H1 (cell line): ENCODE measurements at regions not wholly inside any gene's neighbourhood (a gene's known extent, or its start where the extent isn't known, plus 50 kb on each side); places are given as distances from the start of the nearest gene placed in this dataset.
A peak's percentile ranks its signal among the peaks of the same experiment; 100 is the strongest.

Experiments used
- CTCF ChIA-PET: fragments of 300-600 bp; sonication (Branson Sonifier 250); formaldehyde crosslinking; loops from one replicate; lab custom pipeline; 2021; ENCODE audit not compliant: partially characterized antibody; lab: Charles Lee
- POLR2A ChIA-PET: fragments of 300-600 bp; sonication (Branson Sonifier 250); formaldehyde crosslinking; loops from one replicate; lab custom pipeline; 2021; ENCODE audit warnings: inconsistent platforms; ENCODE audit not compliant: partially characterized antibody; lab: Charles Lee
- DNase-seq, 2 experiments: peaks; one replicate each; pipeline versions ENCODE4 v3.0.0 to v3.0.0-alpha.2; 2010 to 2022; ENCODE audit warnings: low spot score in 2 of 2, low read depth in 1 of 2, mixed read lengths in 1 of 2
- FAIRE-seq: peaks from 2 replicates; lab custom pipeline; 2011; peaks lifted over from hg19 to GRCh38; lab: Jason Lieb, UNC
- H2AFZ ChIP-seq: 2 replicates; pipeline ENCODE4 v1.8.1; 2012; ENCODE audit warnings: low read length, inconsistent platforms
- H2AK5ac ChIP-seq: 2 replicates; pipeline ENCODE4 v1.6.1; 2013; ENCODE audit warnings: low read depth, low read length
- H2BK120ac ChIP-seq: replicated peaks from 2 replicates; pipeline ENCODE3; 2013; ENCODE audit warnings: low read depth, low read length, inconsistent platforms
- H2BK12ac ChIP-seq: 2 replicates; pipeline ENCODE4 v1.6.1; 2013; ENCODE audit warnings: low read depth, low read length
- H2BK15ac ChIP-seq: 2 replicates; pipeline ENCODE4 v1.6.1; 2013; ENCODE audit warnings: low read length
- H2BK20ac ChIP-seq: 2 replicates; pipeline ENCODE4 v1.6.1; 2013; ENCODE audit warnings: low read length
- H2BK5ac ChIP-seq: 2 replicates; pipeline ENCODE4 v1.6.1; 2013; ENCODE audit warnings: low read depth, low read length
- H3K14ac ChIP-seq: 2 replicates; pipeline ENCODE4 v1.6.1; 2013; ENCODE audit warnings: inconsistent platforms; ENCODE audit not compliant: insufficient read length
- H3K18ac ChIP-seq: 2 replicates; pipeline ENCODE4 v1.6.1; 2013; ENCODE audit warnings: low read length; ENCODE audit errors: extremely low read depth
- H3K23ac ChIP-seq: 2 replicates; pipeline ENCODE4 v1.6.1; 2013; ENCODE audit warnings: inconsistent platforms; ENCODE audit not compliant: insufficient read length
- H3K23me2 ChIP-seq: 2 replicates; pipeline ENCODE4 v1.6.1; 2013; ENCODE audit warnings: low read depth, low read length
- H3K27ac ChIP-seq: 2 replicates; pipeline ENCODE4 v1.6.1; 2011; ENCODE audit warnings: low read depth, low read length, inconsistent platforms
- H3K27me3 ChIP-seq, 4 experiments: replicated peaks in 1 of 4; 1 replicate in 1 of 4; 2 replicates in 3 of 4; pipeline versions ENCODE4 v1.6.1 to v1.8.1; 2011 to 2013; ENCODE audit warnings: low read length in 3 of 4, mild to moderate bottlenecking in 3 of 4, inconsistent platforms in 2 of 4, mixed read lengths in 2 of 4, moderate library complexity in 1 of 4; ENCODE audit not compliant: control insufficient read depth in 3 of 4, insufficient read depth in 3 of 4; ENCODE audit errors: extremely low read depth in 1 of 4
- H3K36me3 ChIP-seq, 4 experiments: 2 replicates each; pipeline versions ENCODE4 v1.6.1 to v1.8.1; 2011 to 2013; ENCODE audit warnings: mild to moderate bottlenecking in 4 of 4, low read length in 3 of 4, moderate library complexity in 2 of 4, control low read depth in 1 of 4, inconsistent platforms in 1 of 4; ENCODE audit not compliant: insufficient read depth in 4 of 4, control insufficient read depth in 2 of 4
- H3K4ac ChIP-seq: replicated peaks from 2 replicates; pipeline ENCODE3; 2013; ENCODE audit warnings: low read length, low read depth, mixed read lengths, inconsistent platforms; ENCODE audit not compliant: insufficient read length
- H3K4me1 ChIP-seq, 4 experiments: replicated peaks in 1 of 4; 1 replicate in 1 of 4; 2 replicates in 3 of 4; pipeline versions ENCODE4 v1.6.1 to v1.8.1; 2011 to 2013; ENCODE audit warnings: low read length in 3 of 4, inconsistent platforms in 2 of 4, mixed read lengths in 1 of 4; ENCODE audit not compliant: insufficient read depth in 4 of 4, control insufficient read depth in 3 of 4
- H3K4me2 ChIP-seq, 2 experiments: 2 replicates each; pipeline versions ENCODE4 v1.6.1 to v1.8.1; 2011 to 2013; ENCODE audit warnings: low read depth in 2 of 2, low read length in 2 of 2, control low read depth in 1 of 2, inconsistent platforms in 1 of 2, mild to moderate bottlenecking in 1 of 2; ENCODE audit not compliant: insufficient read depth in 1 of 2
- H3K4me3 ChIP-seq, 4 experiments: fragments of 200-600, 300-600 bp in 1 of 4; sonication (generic), shearing (Covaris generic), sonication (Bioruptor Twin) in 1 of 4; 2 replicates each; pipeline versions ENCODE4 v1.5.1 to v1.8.1; 2011 to 2016; ENCODE audit warnings: low read length in 4 of 4, low read depth in 3 of 4, control low read depth in 2 of 4, inconsistent platforms in 2 of 4, mild to moderate bottlenecking in 2 of 4, mixed read lengths in 1 of 4, moderate library complexity in 1 of 4; ENCODE audit not compliant: insufficient read depth in 2 of 4; ENCODE audit errors: extremely low read depth in 1 of 4
- H3K56ac ChIP-seq: replicated peaks from 2 replicates; pipeline ENCODE3; 2013; ENCODE audit warnings: low read depth, mild to moderate bottlenecking, mixed read lengths, low read length, inconsistent platforms; ENCODE audit not compliant: insufficient read length
- H3K79me1 ChIP-seq: 2 replicates; pipeline ENCODE4 v1.6.1; 2013; ENCODE audit warnings: low read depth, low read length, control low read depth
- H3K79me2 ChIP-seq, 2 experiments: 2 replicates each; pipeline versions ENCODE4 v1.6.1 to v1.8.1; 2012 to 2013; ENCODE audit warnings: low read length in 2 of 2, mild to moderate bottlenecking in 2 of 2, inconsistent platforms in 1 of 2; ENCODE audit not compliant: insufficient read depth in 2 of 2, control insufficient read depth in 1 of 2
- H3K9ac ChIP-seq, 4 experiments: replicated peaks in 1 of 4; 1 replicate in 1 of 4; 2 replicates in 3 of 4; pipeline versions ENCODE4 v1.6.1 to v1.8.1; 2011 to 2013; ENCODE audit warnings: low read depth in 3 of 4, low read length in 3 of 4, control low read depth in 2 of 4, mild to moderate bottlenecking in 2 of 4, moderate library complexity in 2 of 4, inconsistent platforms in 1 of 4; ENCODE audit errors: extremely low read depth in 1 of 4
- H3K9me3 ChIP-seq, 2 experiments: 2 replicates each; pipeline versions ENCODE4 v1.6.1 to v1.8.1; 2012 to 2013; ENCODE audit warnings: mild to moderate bottlenecking in 2 of 2, moderate library complexity in 2 of 2, control low read depth in 1 of 2, inconsistent platforms in 1 of 2, low read depth in 1 of 2, low read length in 1 of 2, mixed read lengths in 1 of 2; ENCODE audit not compliant: insufficient read depth in 2 of 2
- H4K20me1 ChIP-seq, 2 experiments: replicated peaks in 1 of 2; 2 replicates each; pipeline versions ENCODE3 to v1.8.1; 2011 to 2013; ENCODE audit warnings: inconsistent platforms in 2 of 2, low read length in 2 of 2, mild to moderate bottlenecking in 1 of 2; ENCODE audit not compliant: insufficient read depth in 2 of 2, control insufficient read depth in 1 of 2
- H4K5ac ChIP-seq: 2 replicates; pipeline ENCODE4 v1.6.1; 2013; ENCODE audit warnings: low read length, low read depth, mixed read lengths, inconsistent platforms; ENCODE audit not compliant: insufficient read length
- H4K8ac ChIP-seq: 2 replicates; pipeline ENCODE4 v1.8.0; 2013; ENCODE audit warnings: mild to moderate bottlenecking, moderate library complexity, low read length, inconsistent platforms; ENCODE audit not compliant: insufficient read depth; ENCODE audit errors: extremely low read depth
- H4K91ac ChIP-seq: replicated peaks from 2 replicates; pipeline ENCODE3; 2013; ENCODE audit warnings: low read length, mixed read lengths, inconsistent platforms; ENCODE audit not compliant: insufficient read length
- CBX5 ChIP-seq: fragments of 300-800, 300-1000 bp; sonication (generic); IDR thresholded peaks from 2 replicates; pipeline ENCODE4 v1.7.1; 2016; ENCODE audit warnings: antibody characterized with exemption, low read length, low read depth
- JUND ChIP-seq: IDR thresholded peaks from 2 replicates; pipeline ENCODE4 v1.6.1; 2011; ENCODE audit warnings: mild to moderate bottlenecking, improper control_type of control experiment, low read length
- KDM4A ChIP-seq: IDR thresholded peaks from one replicate; pipeline ENCODE4 v1.7.1; 2012; ENCODE audit warnings: low read depth, mild to moderate bottlenecking, moderate library complexity, low read length, inconsistent platforms; ENCODE audit not compliant: severe bottlenecking
- POLR2AphosphoS5 ChIP-seq: IDR thresholded peaks from 2 replicates; pipeline ENCODE4 v1.6.1; 2011; ENCODE audit warnings: low read depth, low read length
- RAD21 ChIP-seq, 2 experiments: IDR thresholded peaks in 1 of 2; conservative IDR thresholded peaks in 1 of 2; 2 replicates each; pipeline ENCODE4 v1.6.1; 2011; ENCODE audit warnings: low read depth in 2 of 2, low read length in 2 of 2, improper control_type of control experiment in 1 of 2, inconsistent platforms in 1 of 2, mild to moderate bottlenecking in 1 of 2, moderate library complexity in 1 of 2
- RBBP5 ChIP-seq: IDR thresholded peaks from 2 replicates; pipeline ENCODE4 v1.7.1; 2012; ENCODE audit warnings: low read depth, mild to moderate bottlenecking, inconsistent platforms, low read length, moderate library complexity, borderline replicate concordance
- SIRT6 ChIP-seq: IDR thresholded peaks from one replicate; pipeline ENCODE4 v1.7.1; 2012; ENCODE audit warnings: low read length, inconsistent platforms
- TAF7 ChIP-seq: optimal IDR thresholded peaks from 2 replicates; pipeline ENCODE3; 2011; ENCODE audit warnings: low read depth, mild to moderate bottlenecking, inconsistent platforms, low read length, moderate library complexity, borderline replicate concordance
- WGBS, 2 experiments: shearing (Covaris generic) in 1 of 2; methylation state at CpG; one replicate each; pipeline versions ENCODE4 v1.1.6 to v1.1.7; 2013 to 2015; ENCODE audit warnings: low lambda C conversion rate in 2 of 2, mixed read lengths in 2 of 2, inconsistent platforms in 1 of 2, low coverage in 1 of 2, missing lambda C conversion rate in 1 of 2; ENCODE audit not compliant: insufficient replicate concordance in 2 of 2, insufficient coverage in 1 of 2, insufficient read length in 1 of 2; ENCODE audit errors: extremely low coverage in 1 of 2, missing lambda C conversion rate in 1 of 2; 5-methylcytosine and 5-hydroxymethylcytosine counted together
- TF ChIP-seq, protein P1 (sequence below): IDR thresholded peaks from 2 replicates; pipeline ENCODE4 v1.6.1; 2011; ENCODE audit warnings: low read depth, mild to moderate bottlenecking, low read length; ENCODE audit not compliant: insufficient read depth
- TF ChIP-seq, protein P2 (sequence below): IDR thresholded peaks from 2 replicates; pipeline ENCODE4 v1.6.1; 2012; ENCODE audit warnings: inconsistent platforms
- TF ChIP-seq, protein P3 (sequence below), 3 experiments: IDR thresholded peaks; 1 replicate in 2 of 3; 2 replicates in 1 of 3; pipeline versions ENCODE4 v1.5.1 to v1.6.1; 2011; ENCODE audit warnings: low read length in 3 of 3, mild to moderate bottlenecking in 3 of 3, inconsistent platforms in 2 of 3, low read depth in 1 of 3, moderate library complexity in 1 of 3; ENCODE audit not compliant: insufficient read depth in 1 of 3; ENCODE audit errors: control extremely low read depth in 1 of 3

DNA sequence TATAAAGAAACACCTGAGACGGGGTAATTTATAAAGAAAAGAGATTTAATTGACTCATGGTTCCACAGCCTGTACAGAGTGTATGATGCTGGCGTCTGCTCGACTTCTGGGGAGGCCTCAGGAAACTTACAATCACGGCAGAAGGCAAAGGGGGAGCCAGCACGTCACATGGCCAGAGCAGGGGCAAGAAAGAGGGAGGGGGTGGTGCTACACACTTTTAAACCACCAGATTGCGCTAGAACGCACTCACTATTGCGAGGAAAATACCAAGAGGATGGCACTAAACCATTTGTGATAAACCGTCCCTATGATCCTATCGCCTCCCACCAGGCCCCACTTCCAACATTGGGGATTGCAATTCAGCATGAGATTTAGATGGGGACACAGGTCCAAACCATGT, 79.7 kb upstream of the CARD18 start:
- Histone ChIP-seq H3K4ac (no peak overlapping the region), H3K27ac (no peak overlapping the region), H2BK12ac (no peak overlapping the region), H4K5ac (no peak overlapping the region), H3K36me3 (no peaks in the 10 kb centered on the region), H3K4me3 (no peak overlapping the region), H4K91ac (no peak overlapping the region), H2AFZ (no peak overlapping the region), H2BK20ac (no peak overlapping the region), H2AK5ac (no peak overlapping the region), H2BK15ac (no peak overlapping the region), H3K23ac (no peak overlapping the region), H3K4me1 (no peaks in the 10 kb centered on the region), H3K9me3 (peaks cover 0 to 2% of the 10 kb centered on the region in 2 experiments; a peak in 1 of 4 replicates), H3K79me1 (no peaks in the 10 kb centered on the region), H3K27me3 (no peaks in the 10 kb centered on the region), H4K20me1 (no peaks in the 10 kb centered on the region), H3K79me2 (no peaks in the 10 kb centered on the region), H3K56ac (no peak overlapping the region), H3K23me2 (no peaks in the 10 kb centered on the region), H2BK120ac (no peak overlapping the region), H3K14ac (no peak overlapping the region), H3K9ac (no peak overlapping the region), H3K4me2 (no peak overlapping the region), H3K18ac (no peak overlapping the region), H4K8ac (no peak overlapping the region), H2BK5ac (no peak overlapping the region)
- ChIA-PET CTCF (interaction anchor here (1.2 kb wide), 1 partner anchor 10 kb away, joined by 3 read pairs; no protein-coding TSS in a partner anchor), POLR2A (no interaction called here)
- DNase-seq: peak; percentile 3 to 52
- 89% methylated on average over 10 of the region's 10 CpGs; no CpG with 5 or more reads in 1 of the 2 experiments for WGBS, 2 experiments
- no peak for FAIRE-seq
- TF ChIP-seq RAD21 (IDR thresholded peaks at IDR 0.05 in 1 of 2, conservative IDR thresholded peaks at IDR 0.05 in 1 of 2; ENCODE audit: low read depth in 2 of 2, low read length in 2 of 2) (peak; percentile 43 to 45), SIRT6 (no peak), JUND (no peak), TAF7 (no peak), POLR2AphosphoS5 (no peak), RBBP5 (no peak), CBX5 (no peak), KDM4A (no peak)
- TF ChIP-seq, protein P1, sequence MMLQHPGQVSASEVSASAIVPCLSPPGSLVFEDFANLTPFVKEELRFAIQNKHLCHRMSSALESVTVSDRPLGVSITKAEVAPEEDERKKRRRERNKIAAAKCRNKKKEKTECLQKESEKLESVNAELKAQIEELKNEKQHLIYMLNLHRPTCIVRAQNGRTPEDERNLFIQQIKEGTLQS: no peak
- TF ChIP-seq, protein P2, sequence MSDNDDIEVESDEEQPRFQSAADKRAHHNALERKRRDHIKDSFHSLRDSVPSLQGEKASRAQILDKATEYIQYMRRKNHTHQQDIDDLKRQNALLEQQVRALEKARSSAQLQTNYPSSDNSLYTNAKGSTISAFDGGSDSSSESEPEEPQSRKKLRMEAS: no peak
- TF ChIP-seq, protein P3, sequence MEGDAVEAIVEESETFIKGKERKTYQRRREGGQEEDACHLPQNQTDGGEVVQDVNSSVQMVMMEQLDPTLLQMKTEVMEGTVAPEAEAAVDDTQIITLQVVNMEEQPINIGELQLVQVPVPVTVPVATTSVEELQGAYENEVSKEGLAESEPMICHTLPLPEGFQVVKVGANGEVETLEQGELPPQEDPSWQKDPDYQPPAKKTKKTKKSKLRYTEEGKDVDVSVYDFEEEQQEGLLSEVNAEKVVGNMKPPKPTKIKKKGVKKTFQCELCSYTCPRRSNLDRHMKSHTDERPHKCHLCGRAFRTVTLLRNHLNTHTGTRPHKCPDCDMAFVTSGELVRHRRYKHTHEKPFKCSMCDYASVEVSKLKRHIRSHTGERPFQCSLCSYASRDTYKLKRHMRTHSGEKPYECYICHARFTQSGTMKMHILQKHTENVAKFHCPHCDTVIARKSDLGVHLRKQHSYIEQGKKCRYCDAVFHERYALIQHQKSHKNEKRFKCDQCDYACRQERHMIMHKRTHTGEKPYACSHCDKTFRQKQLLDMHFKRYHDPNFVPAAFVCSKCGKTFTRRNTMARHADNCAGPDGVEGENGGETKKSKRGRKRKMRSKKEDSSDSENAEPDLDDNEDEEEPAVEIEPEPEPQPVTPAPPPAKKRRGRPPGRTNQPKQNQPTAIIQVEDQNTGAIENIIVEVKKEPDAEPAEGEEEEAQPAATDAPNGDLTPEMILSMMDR (IDR thresholded peaks at IDR 0.05; ENCODE audit: control extremely low read depth in 1 of 3, insufficient read depth in 1 of 3, low read depth in 1 of 3, low read length in 3 of 3): peak in 2 of 3 experiments; percentile 36 to 47; a peak in 2 of 4 replicates
